ENCODE measurements at regions not wholly inside any gene's neighbourhood (a gene's known extent, or its start where the extent isn't known, plus 50 kb on each side); places are given as distances from the start of the nearest gene placed in this dataset.

DNA sequence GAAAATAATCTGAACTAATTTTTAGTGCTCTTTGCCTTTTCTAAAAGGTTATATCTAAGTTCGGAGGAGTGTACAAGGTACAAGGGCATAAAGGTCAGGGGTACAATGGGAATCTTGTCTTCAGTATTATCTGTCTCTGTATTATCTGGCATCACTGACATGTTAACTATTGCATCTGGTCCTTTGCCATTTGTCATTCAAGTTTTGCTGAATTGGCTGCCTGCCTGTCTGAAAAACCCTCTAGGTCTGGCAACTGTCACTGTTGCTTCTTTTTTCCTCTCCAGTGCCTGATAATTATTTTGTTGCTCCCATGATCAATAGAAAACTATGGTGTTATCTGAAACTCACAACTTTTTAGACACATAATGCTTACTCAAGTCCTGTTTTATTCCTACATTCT is 112.5 kb upstream of the STK26 start:
- TF ChIP-seq, protein P1, sequence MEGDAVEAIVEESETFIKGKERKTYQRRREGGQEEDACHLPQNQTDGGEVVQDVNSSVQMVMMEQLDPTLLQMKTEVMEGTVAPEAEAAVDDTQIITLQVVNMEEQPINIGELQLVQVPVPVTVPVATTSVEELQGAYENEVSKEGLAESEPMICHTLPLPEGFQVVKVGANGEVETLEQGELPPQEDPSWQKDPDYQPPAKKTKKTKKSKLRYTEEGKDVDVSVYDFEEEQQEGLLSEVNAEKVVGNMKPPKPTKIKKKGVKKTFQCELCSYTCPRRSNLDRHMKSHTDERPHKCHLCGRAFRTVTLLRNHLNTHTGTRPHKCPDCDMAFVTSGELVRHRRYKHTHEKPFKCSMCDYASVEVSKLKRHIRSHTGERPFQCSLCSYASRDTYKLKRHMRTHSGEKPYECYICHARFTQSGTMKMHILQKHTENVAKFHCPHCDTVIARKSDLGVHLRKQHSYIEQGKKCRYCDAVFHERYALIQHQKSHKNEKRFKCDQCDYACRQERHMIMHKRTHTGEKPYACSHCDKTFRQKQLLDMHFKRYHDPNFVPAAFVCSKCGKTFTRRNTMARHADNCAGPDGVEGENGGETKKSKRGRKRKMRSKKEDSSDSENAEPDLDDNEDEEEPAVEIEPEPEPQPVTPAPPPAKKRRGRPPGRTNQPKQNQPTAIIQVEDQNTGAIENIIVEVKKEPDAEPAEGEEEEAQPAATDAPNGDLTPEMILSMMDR (IDR thresholded peaks at IDR 0.05; ENCODE audit: low read length) = no peak
- TF ChIP-seq EZH2phosphoT487 (IDR thresholded peaks at IDR 0.05; ENCODE audit: low read length) (no peak), EZH2 (optimal IDR thresholded peaks at IDR 0.05; ENCODE audit: low read depth, low read length) (no peak)
